PC-3 (cell line): ENCODE measurements at regions not wholly inside any gene's neighbourhood (a gene's known extent, or its start where the extent isn't known, plus 50 kb on each side); places are given as distances from the start of the nearest gene placed in this dataset.
"Not testable (repeated sequence)": the region's sequence is repeated elsewhere in the genome, so short reads cannot be mapped to it uniquely, and the experiment has no call there.

Experiments used
- ATAC-seq: fragments of 200-7000 bp; cut with Tn5 transposase; 2 replicates; pipeline ENCODE4 v1.9.1; 2020; ENCODE audit warnings: mild to moderate bottlenecking, moderate library complexity
- BruUV-seq: library from RNA; stranded (reverse); fragments of 400-500 nt; replicated peaks from 2 replicates; lab custom pipeline; 2021; lab: Mats Ljungman, UMichigan
- CTCF ChIA-PET: fragments of 300-600 bp; sonication (Branson Sonifier 250); formaldehyde crosslinking; loops from one replicate; lab custom pipeline; 2022; ENCODE audit warnings: antibody characterized with exemption; lab: Charles Lee
- POLR2A ChIA-PET: fragments of 300-600 bp; sonication (Branson Sonifier 250); formaldehyde crosslinking; loops from one replicate; lab custom pipeline; 2022; ENCODE audit warnings: antibody characterized with exemption; ENCODE audit not compliant: unreplicated experiment; lab: Charles Lee
- DNase-seq: peaks from one replicate; pipeline ENCODE4 v3.0.0-alpha.2; 2015
- H2AFZ ChIP-seq: fragments of 300-600 bp; sonication (generic); 2 replicates; pipeline ENCODE4 v1.6.0; 2016; ENCODE audit warnings: antibody characterized with exemption, low read length
- H3F3A ChIP-seq: fragments of 300-600 bp; sonication (generic); one replicate; pipeline ENCODE4 v1.6.0; 2017; ENCODE audit warnings: antibody characterized with exemption, low read length, control low read depth, mild to moderate bottlenecking; ENCODE audit not compliant: unreplicated experiment
- H3K27ac ChIP-seq: fragments of 300-600 bp; sonication (generic); 2 replicates; pipeline ENCODE4 v1.5.1; 2016; ENCODE audit warnings: mild to moderate bottlenecking, low read length
- H3K27me3 ChIP-seq: fragments of 300-600 bp; sonication (generic); 2 replicates; pipeline ENCODE4 v1.6.1; 2016; ENCODE audit warnings: low read length, mixed read lengths
- H3K36me3 ChIP-seq: fragments of 300-600 bp; sonication (generic); 2 replicates; pipeline ENCODE4 v1.6.1; 2016; ENCODE audit warnings: low read depth, mixed run types, low read length, mixed read lengths
- H3K4me1 ChIP-seq: fragments of 300-600 bp; sonication (generic); 2 replicates; pipeline ENCODE4 v1.5.1; 2016; ENCODE audit warnings: low read length; ENCODE audit not compliant: insufficient read depth
- H3K4me2 ChIP-seq: fragments of 300-600 bp; sonication (generic); 2 replicates; pipeline ENCODE4 v1.6.0; 2016; ENCODE audit warnings: low read length
- H3K4me3 ChIP-seq: fragments of 300-600 bp; sonication (generic); 2 replicates; pipeline ENCODE4 v1.5.1; 2016; ENCODE audit warnings: mild to moderate bottlenecking, low read length, mixed read lengths
- H3K79me2 ChIP-seq: fragments of 300-600 bp; sonication (generic); 2 replicates; pipeline ENCODE4 v1.6.1; 2017; ENCODE audit warnings: low read length, mixed read lengths
- H3K9ac ChIP-seq: fragments of 300-600 bp; sonication (generic); 2 replicates; pipeline ENCODE4 v1.6.0; 2016; ENCODE audit warnings: mild to moderate bottlenecking, low read length
- H3K9me2 ChIP-seq: fragments of 300-600 bp; sonication (generic); replicated peaks from 2 replicates; pipeline ENCODE4 v1.6.1; 2016; ENCODE audit warnings: mixed run types, low read length, mixed read lengths
- H3K9me3 ChIP-seq: fragments of 300-600 bp; sonication (generic); 2 replicates; pipeline ENCODE4 v1.6.1; 2016; ENCODE audit warnings: low read length, mixed read lengths
- H4K20me1 ChIP-seq: fragments of 300-600 bp; sonication (generic); 2 replicates; pipeline ENCODE4 v1.6.1; 2016; ENCODE audit warnings: low read length, mixed read lengths
- intact Hi-C: fragments of 100-400 bp; cut with micrococcal nuclease; formaldehyde crosslinking; loops from 2 replicates; pipeline ENCODE4 v1.9.0; 2023

- H3F3A ChIP-seq, H3K27me3 ChIP-seq, H3K4me2 ChIP-seq, H4K20me1 ChIP-seq, H3K36me3 ChIP-seq, H3K4me3 ChIP-seq, H2AFZ ChIP-seq, CTCF ChIA-PET, POLR2A ChIA-PET, H3K79me2 ChIP-seq, BruUV-seq, intact Hi-C loops, H3K9me2 ChIP-seq, H3K4me1 ChIP-seq, H3K9ac ChIP-seq, H3K27ac ChIP-seq, H3K9me3 ChIP-seq: not testable (repeated sequence)
- peak; percentile 65 for DNase-seq
- ATAC-seq: peak; percentile 53
Observed at GRCh38 chr1:145535461-145535860, 72.3 kb upstream of the GPR89A start.

- H3K4me3 ChIP-seq, BruUV-seq, H3F3A ChIP-seq, H3K36me3 ChIP-seq, H3K4me1 ChIP-seq, H4K20me1 ChIP-seq, H3K27me3 ChIP-seq, H3K4me2 ChIP-seq, DNase-seq, H3K79me2 ChIP-seq, intact Hi-C loops, POLR2A ChIA-PET, ATAC-seq, H2AFZ ChIP-seq, H3K9ac ChIP-seq, H3K27ac ChIP-seq, H3K9me3 ChIP-seq, H3K9me2 ChIP-seq: not testable (repeated sequence)
- CTCF ChIA-PET: interaction anchor here (0.7 kb wide), 1 partner anchor 179 kb away, joined by 3 read pairs; the partner anchor contains the start of gene PDZK1
Observed at GRCh38 chr1:145528068-145528564, 79.7 kb upstream of the GPR89A start.

- intact Hi-C loops: not testable (repeated sequence)
Observed at GRCh38 chr1:145520159-145520558, 87.6 kb upstream of the GPR89A start.

GRCh38 chr1:145519302-145519701 is 88.5 kb upstream of the GPR89A start:
- H3F3A ChIP-seq, H3K27ac ChIP-seq, H3K27me3 ChIP-seq, H3K9me3 ChIP-seq, ATAC-seq, POLR2A ChIA-PET, H3K9me2 ChIP-seq, H3K4me3 ChIP-seq, H2AFZ ChIP-seq, H3K36me3 ChIP-seq, DNase-seq, H4K20me1 ChIP-seq, H3K4me2 ChIP-seq, CTCF ChIA-PET, H3K4me1 ChIP-seq, intact Hi-C loops, H3K79me2 ChIP-seq, H3K9ac ChIP-seq, BruUV-seq: not testable (repeated sequence)

More at GRCh38 chr1:145520159-145520558, 87.6 kb upstream of the GPR89A start:
- BruUV-seq, ATAC-seq, H3K27me3 ChIP-seq, H3K79me2 ChIP-seq, H3K4me3 ChIP-seq, H3K9me2 ChIP-seq, H3K4me2 ChIP-seq, POLR2A ChIA-PET, H3K27ac ChIP-seq, H3F3A ChIP-seq, H3K4me1 ChIP-seq, H4K20me1 ChIP-seq, H2AFZ ChIP-seq, H3K9me3 ChIP-seq, CTCF ChIA-PET, H3K9ac ChIP-seq, H3K36me3 ChIP-seq, DNase-seq: not testable (repeated sequence)

DNA sequence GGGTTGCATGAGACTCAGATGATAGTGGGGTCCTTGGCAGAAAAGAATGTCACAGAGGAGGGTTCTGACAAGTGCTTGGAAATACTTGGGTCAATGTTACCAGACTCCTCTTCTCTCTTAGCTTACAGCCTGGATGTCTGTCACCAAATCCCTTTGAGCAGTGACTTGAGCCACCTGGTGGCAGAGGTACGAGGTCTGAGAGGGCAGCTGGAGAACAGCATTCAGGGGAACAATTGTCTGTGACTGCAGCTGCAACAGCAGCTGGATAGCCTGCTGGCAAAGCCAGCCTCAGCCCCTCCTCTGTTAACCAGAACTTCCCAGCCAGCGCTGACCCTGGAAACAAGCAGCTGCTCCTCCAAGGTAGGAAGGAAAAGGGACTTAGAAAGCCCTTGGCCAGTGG is 87.6 kb upstream of the NBPF20 start:
- H3K4me2 ChIP-seq, DNase-seq, H3K9ac ChIP-seq, H3K36me3 ChIP-seq, H3F3A ChIP-seq, CTCF ChIA-PET, H3K9me2 ChIP-seq, intact Hi-C loops, BruUV-seq, H2AFZ ChIP-seq, H4K20me1 ChIP-seq, H3K79me2 ChIP-seq, H3K9me3 ChIP-seq, POLR2A ChIA-PET, H3K27ac ChIP-seq, H3K4me1 ChIP-seq, H3K27me3 ChIP-seq, H3K4me3 ChIP-seq: not testable (repeated sequence)
- peak; percentile 65 for ATAC-seq

DNA sequence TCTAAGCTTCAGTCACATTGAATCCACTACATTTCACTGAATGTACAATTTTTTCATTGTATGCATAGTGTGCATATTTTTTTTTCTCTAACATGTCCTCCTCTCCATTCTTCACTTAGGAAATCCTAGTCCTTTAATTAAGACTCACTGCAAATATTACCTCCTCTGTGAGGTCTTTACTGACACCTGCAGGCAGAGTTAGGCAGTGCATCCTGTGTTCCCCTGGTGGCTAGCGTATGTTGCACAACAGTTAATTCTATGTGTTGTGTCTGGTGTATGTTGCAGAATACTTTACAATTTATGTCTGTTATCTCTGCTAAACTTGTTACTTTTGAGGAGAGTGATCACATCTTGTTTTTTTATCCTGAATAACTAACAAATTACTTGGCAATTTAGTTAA is 82.7 kb upstream of the NBPF20 start:
- H3K9me3 ChIP-seq, H3K4me2 ChIP-seq, DNase-seq, H3K79me2 ChIP-seq, H2AFZ ChIP-seq, H3K27ac ChIP-seq, H3K4me1 ChIP-seq, CTCF ChIA-PET, BruUV-seq, H3K36me3 ChIP-seq, intact Hi-C loops, H3K4me3 ChIP-seq, POLR2A ChIA-PET, H3F3A ChIP-seq, H3K9ac ChIP-seq, H3K27me3 ChIP-seq, H3K9me2 ChIP-seq, H4K20me1 ChIP-seq: not testable (repeated sequence)
- peak; percentile 69 for ATAC-seq
